Psoas muscle (tissue), 7 donors: ENCODE measurements at regions not wholly inside any gene's neighbourhood (a gene's known extent, or its start where the extent isn't known, plus 50 kb on each side); places are given as distances from the start of the nearest gene placed in this dataset.

Source experiments
- ATAC-seq, 4 donors: fragments of 200-7000 bp; cut with Tn5 transposase; one replicate each; pipeline ENCODE4 v1.9.1; 2020; ENCODE audit warnings: moderate library complexity in 3 of 4, mild to moderate bottlenecking in 2 of 4
- DNase-seq, 2 donors: peaks; one replicate each; pipeline ENCODE4 v3.0.0-alpha.2; 2020
- H3K27ac ChIP-seq: fragments of 200-600 bp; one replicate; pipeline ENCODE4 v1.8.0; 2022
- H3K27me3 ChIP-seq, 3 donors: fragments of 200-600 bp in 1 of 3; one replicate each; pipeline versions ENCODE4 v1.6.1 to v1.8.0; 2013 to 2022; ENCODE audit warnings: low read length in 2 of 3, mild to moderate bottlenecking in 2 of 3, moderate library complexity in 1 of 3; ENCODE audit not compliant: insufficient read depth in 3 of 3
- H3K36me3 ChIP-seq, 2 donors: fragments of 200-600 bp in 1 of 2; one replicate each; pipeline versions ENCODE4 v1.6.1 to v1.8.0; 2013 to 2022; ENCODE audit warnings: low read depth in 1 of 2, mild to moderate bottlenecking in 1 of 2, moderate library complexity in 1 of 2; ENCODE audit not compliant: insufficient read depth in 1 of 2
- H3K4me1 ChIP-seq: fragments of 200-600 bp; one replicate; pipeline ENCODE4 v1.8.0; 2022
- H3K4me3 ChIP-seq: fragments of 200-600 bp; one replicate; pipeline ENCODE4 v1.8.0; 2022; ENCODE audit warnings: mild to moderate bottlenecking
- H3K9me3 ChIP-seq: fragments of 200-600 bp; one replicate; pipeline ENCODE4 v1.8.0; 2022
- CTCF ChIP-seq: fragments of 200-600 bp; IDR thresholded peaks from one replicate; pipeline ENCODE4 v1.8.0; 2022; ENCODE audit warnings: antibody characterized with exemption
- WGBS, 3 donors: extraction: QIAGEN DNeasy Blood & Tissue Kit; methylation state at CpG; one replicate each; pipeline versions ENCODE4 v1.1.6 to v1.1.7; 2013; 5-methylcytosine and 5-hydroxymethylcytosine counted together
- intact Hi-C, 2 donors: fragments of 100-400 bp; cut with DNase I; formaldehyde crosslinking; loops; one replicate each; pipeline versions ENCODE4 v1.11.0 to v1.14.2; 2022
- donor health status: healthy with polysubstance abuse.
- donor health status: DM: no; HTN: no; CAD: no; lungs with moderate emphysema.
- donor health status: Bipolar disorder and iron deficiency.
- donor health status: healthy.
- donor health status: DM: yes; HTN: yes; CAD: no.
- donor health status: DM: no; HTN: no; CAD: no.
- donor health status: DM: yes; HTN: yes; CAD: no.

- Histone ChIP-seq H3K27ac (no peak overlapping the region), H3K4me3 (no peak overlapping the region), H3K9me3 (no peaks in the 10 kb centered on the region), H3K4me1 (no peaks in the 10 kb centered on the region), H3K36me3 (no peaks in the 10 kb centered on the region), H3K27me3 (no peaks in the 10 kb centered on the region)
- DNase-seq (no peak), ATAC-seq (no peak)
- no peak for TF ChIP-seq CTCF
- intact Hi-C loops: no loop called here
Measured at GRCh38 chr1:209412036-209412435, 171.5 kb upstream of the CAMK1G start.

- ATAC-seq (no peak), DNase-seq (no peak)
- Histone ChIP-seq H3K4me3 (no peak overlapping the region), H3K9me3 (no peaks in the 10 kb centered on the region), H3K27ac (no peak overlapping the region), H3K4me1 (no peaks in the 10 kb centered on the region), H3K36me3 (no peaks in the 10 kb centered on the region), H3K27me3 (no peaks in the 10 kb centered on the region)
- WGBS, 3 donors: 75 to 77% (median 76%) methylated on average over 1 of the region's 1 CpG
- TF ChIP-seq CTCF: no peak
- intact Hi-C loops: no loop called here
Measured at GRCh38 chr1:209412566-209412965, 170.9 kb upstream of the CAMK1G start.

GRCh38 chr1:209413062-209413461, 170.5 kb upstream of the CAMK1G start:
- Histone ChIP-seq H3K9me3 (no peaks in the 10 kb centered on the region), H3K4me1 (no peaks in the 10 kb centered on the region), H3K4me3 (no peak overlapping the region), H3K27ac (no peak overlapping the region), H3K27me3 (no peaks in the 10 kb centered on the region), H3K36me3 (no peaks in the 10 kb centered on the region)
- DNase-seq: no peak
- WGBS, 3 donors: 47 to 60% (median 56%) methylated on average over 3 of the region's 3 CpGs
- intact Hi-C loops: no loop called here
- TF ChIP-seq CTCF: no peak
- no peak for ATAC-seq

GRCh38 chr1:209414803-209415329, 168.6 kb upstream of the CAMK1G start:
- Histone ChIP-seq H3K27ac (no peak overlapping the region), H3K36me3 (no peaks in the 10 kb centered on the region), H3K27me3 (no peaks in the 10 kb centered on the region), H3K9me3 (no peaks in the 10 kb centered on the region), H3K4me1 (no peaks in the 10 kb centered on the region), H3K4me3 (no peak overlapping the region)
- ATAC-seq (no peak), DNase-seq (no peak)
- no peak for TF ChIP-seq CTCF
- intact Hi-C loops: no loop called here
- WGBS, 3 donors: 92 to 96% (median 93%) methylated on average over 8 of the region's 8 CpGs

- DNase-seq (no peak), ATAC-seq (no peak)
- Histone ChIP-seq H3K9me3 (no peaks in the 10 kb centered on the region), H3K27ac (no peak overlapping the region), H3K27me3 (no peaks in the 10 kb centered on the region), H3K4me3 (no peak overlapping the region), H3K4me1 (no peaks in the 10 kb centered on the region), H3K36me3 (no peaks in the 10 kb centered on the region)
- TF ChIP-seq CTCF: no peak
- WGBS, 3 donors: 15 to 17% (median 17%) methylated on average over 2 of the region's 2 CpGs
- intact Hi-C loops: no loop called here
Measured at GRCh38 chr1:209416039-209416438, 167.5 kb upstream of the CAMK1G start.
